GM19035 (cell line): ENCODE measurements at regions not wholly inside any gene's neighbourhood (a gene's known extent, or its start where the extent isn't known, plus 50 kb on each side); places are given as distances from the start of the nearest gene placed in this dataset.

Experiments
- ATAC-seq: cut with Tn5 transposase; IDR thresholded peaks from one replicate; pipeline ENCODE4 v1.9.1; 2021; ENCODE audit not compliant: unreplicated experiment

GRCh38 chr21:41594268-41594667, 86.3 kb upstream of the TMPRSS2 start:
- ATAC-seq, result no peak

- ATAC-seq, result no peak
Observed at GRCh38 chr21:41593760-41594138, 85.8 kb upstream of the TMPRSS2 start.

- no peak for ATAC-seq
Observed at GRCh38 chr21:41593051-41593759, 85.2 kb upstream of the TMPRSS2 start.

- ATAC-seq, result no peak
Observed at GRCh38 chr21:41589620-41590175, 81.7 kb upstream of the TMPRSS2 start.

- ATAC-seq, result no peak
Observed at GRCh38 chr21:41589131-41589530, 81.2 kb upstream of the TMPRSS2 start.

- ATAC-seq, result no peak
Observed at GRCh38 chr21:41585199-41585994, 77.4 kb upstream of the TMPRSS2 start.

GRCh38 chr21:41584603-41585176, 76.7 kb upstream of the TMPRSS2 start:
- no peak for ATAC-seq

- no peak for ATAC-seq
Observed at GRCh38 chr21:41583274-41583790, 75.4 kb upstream of the TMPRSS2 start.

GRCh38 chr21:41582866-41583265, 74.9 kb upstream of the TMPRSS2 start:
- ATAC-seq, result no peak

GRCh38 chr21:41582298-41582840, 74.4 kb upstream of the TMPRSS2 start:
- ATAC-seq, result no peak

GRCh38 chr21:41581592-41582228, 73.8 kb upstream of the TMPRSS2 start:
- ATAC-seq, result no peak

GRCh38 chr21:41580758-41581554, 73.0 kb upstream of the TMPRSS2 start:
- ATAC-seq, result no peak

GRCh38 chr21:41579692-41580091, 71.7 kb upstream of the TMPRSS2 start:
- no peak for ATAC-seq

GRCh38 chr21:41578716-41579115, 70.8 kb upstream of the TMPRSS2 start:
- ATAC-seq, result no peak

- ATAC-seq, result no peak
Observed at GRCh38 chr21:41578083-41578482, 70.1 kb upstream of the TMPRSS2 start.

- no peak for ATAC-seq
Observed at GRCh38 chr21:41576013-41576615, 68.2 kb upstream of the TMPRSS2 start.

GRCh38 chr21:41573902-41574690, 66.1 kb upstream of the TMPRSS2 start:
- ATAC-seq, result no peak

- no peak for ATAC-seq
Observed at GRCh38 chr21:41571938-41572510, 64.1 kb upstream of the TMPRSS2 start.
